HS-5 (cell line): ENCODE measurements at regions not wholly inside any gene's neighbourhood (a gene's known extent, or its start where the extent isn't known, plus 50 kb on each side); places are given as distances from the start of the nearest gene placed in this dataset.
"Not testable (repeated sequence)": the region's sequence is repeated elsewhere in the genome, so short reads cannot be mapped to it uniquely, and the experiment has no call there.

Source experiments
- DNase-seq: peaks from one replicate; pipeline ENCODE4 v3.0.0-alpha.2; 2012; ENCODE audit warnings: low read depth

- no peak for DNase-seq
These were observed 893.8 kb upstream of the INTU start for GRCh38 chr4:126738926-126739325.

DNA sequence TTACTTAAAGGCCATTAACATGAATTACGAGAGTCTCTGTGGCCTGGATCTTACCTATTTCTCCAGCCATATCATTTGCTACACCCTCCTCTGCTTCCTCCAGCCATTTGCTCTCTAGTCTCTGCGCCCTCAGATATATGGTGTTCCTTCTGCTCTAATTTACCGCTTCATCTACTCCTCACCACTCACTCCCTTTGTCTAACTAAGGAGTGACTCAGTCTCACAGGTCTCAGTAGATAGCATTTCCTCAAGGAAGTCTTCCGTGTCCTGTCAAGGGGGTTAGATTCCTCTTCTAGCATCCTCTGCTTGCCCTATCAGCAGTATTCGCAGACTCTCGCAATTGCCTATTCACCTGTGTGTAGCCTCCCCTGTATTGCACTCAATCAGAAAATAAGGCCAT is 892.1 kb upstream of the INTU start:
- DNase-seq = no peak

GRCh38 chr4:126742048-126742447 is 890.7 kb upstream of the INTU start:
- no peak for DNase-seq

GRCh38 chr4:126742885-126743284 is 889.9 kb upstream of the INTU start:
- no peak for DNase-seq

GRCh38 chr4:126748736-126749135 is 884.0 kb upstream of the INTU start:
- no peak for DNase-seq

DNA sequence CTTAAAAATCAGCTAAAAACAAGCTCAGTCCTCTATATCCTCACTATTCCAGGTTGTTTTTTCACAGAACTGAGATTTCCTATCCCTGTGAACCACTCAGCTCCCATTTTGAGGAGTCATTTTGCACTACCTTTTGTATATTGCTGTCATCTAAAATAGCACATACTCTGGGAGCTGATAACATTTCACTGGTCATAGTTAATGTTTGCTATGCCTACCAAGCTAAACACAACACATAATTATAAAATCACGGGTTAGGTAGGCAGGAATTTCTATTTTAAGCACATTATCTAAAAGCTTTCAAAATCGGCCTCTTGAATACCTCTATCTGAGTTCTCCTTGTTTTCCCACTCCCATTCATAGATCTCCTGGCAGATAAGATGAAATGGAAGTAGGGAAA is 882.0 kb upstream of the INTU start:
- DNase-seq = no peak

DNA sequence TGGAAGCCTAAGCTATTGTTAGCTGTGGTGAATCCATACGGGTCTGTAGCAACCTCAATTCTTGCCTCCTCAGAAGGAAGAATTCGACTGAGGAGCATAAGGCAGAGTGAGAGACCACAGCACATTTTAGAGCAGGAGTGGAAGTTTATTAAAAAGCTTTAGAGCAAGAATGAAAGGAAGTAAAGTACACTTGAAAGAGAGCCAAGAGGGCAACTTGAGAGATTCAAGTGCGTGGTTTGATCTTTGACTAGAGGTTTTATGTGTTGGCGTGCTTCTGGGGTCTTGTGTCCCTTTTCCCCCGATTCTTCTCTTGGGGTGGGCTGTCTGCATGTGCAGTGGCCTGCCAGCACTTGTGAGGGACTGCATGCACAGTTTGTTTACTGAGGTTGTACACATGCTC is 880.6 kb upstream of the INTU start:
- DNase-seq = no peak

GRCh38 chr4:126752702-126753101 is 880.1 kb upstream of the INTU start:
- DNase-seq = no peak

GRCh38 chr4:126753592-126753991 is 879.2 kb upstream of the INTU start:
- no peak for DNase-seq

- no peak for DNase-seq
These were observed 877.3 kb upstream of the INTU start for GRCh38 chr4:126755506-126755905.

GRCh38 chr4:126756050-126756829 is 876.5 kb upstream of the INTU start:
- DNase-seq = no peak

- DNase-seq = no peak
These were observed 875.5 kb upstream of the INTU start for GRCh38 chr4:126757219-126757618.

GRCh38 chr4:126758493-126758892 is 874.3 kb upstream of the INTU start:
- DNase-seq = no peak

- no peak for DNase-seq
These were observed 870.7 kb upstream of the INTU start for GRCh38 chr4:126761947-126762662.

DNA sequence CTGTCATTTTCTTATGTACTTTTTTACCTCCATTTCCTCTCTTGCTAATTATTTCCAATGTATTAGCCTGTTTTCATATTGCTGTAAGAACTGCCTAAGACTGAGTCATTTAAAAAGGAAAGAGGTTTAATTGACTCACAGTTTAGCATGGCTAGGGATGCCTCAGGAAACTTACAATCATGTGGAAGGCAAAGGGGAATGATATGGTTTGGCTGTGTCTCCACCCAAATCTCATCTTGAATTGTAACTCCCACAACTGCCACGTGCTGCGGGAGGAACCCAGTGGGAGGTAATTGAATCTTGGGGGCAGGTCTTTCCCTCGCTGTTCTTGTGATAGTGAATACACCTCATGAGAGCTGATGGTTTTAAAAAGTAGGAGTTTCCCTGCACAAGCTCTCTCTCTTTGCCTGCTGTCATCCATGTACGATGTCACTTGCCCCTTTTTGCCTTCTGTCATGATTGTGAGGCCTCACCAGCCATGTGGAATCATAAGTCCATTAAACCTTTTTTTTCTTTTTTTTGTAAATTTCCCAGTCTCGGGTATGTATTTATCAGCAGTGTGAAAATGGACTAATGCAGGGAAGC is 870.0 kb upstream of the INTU start:
- no peak for DNase-seq

DNA sequence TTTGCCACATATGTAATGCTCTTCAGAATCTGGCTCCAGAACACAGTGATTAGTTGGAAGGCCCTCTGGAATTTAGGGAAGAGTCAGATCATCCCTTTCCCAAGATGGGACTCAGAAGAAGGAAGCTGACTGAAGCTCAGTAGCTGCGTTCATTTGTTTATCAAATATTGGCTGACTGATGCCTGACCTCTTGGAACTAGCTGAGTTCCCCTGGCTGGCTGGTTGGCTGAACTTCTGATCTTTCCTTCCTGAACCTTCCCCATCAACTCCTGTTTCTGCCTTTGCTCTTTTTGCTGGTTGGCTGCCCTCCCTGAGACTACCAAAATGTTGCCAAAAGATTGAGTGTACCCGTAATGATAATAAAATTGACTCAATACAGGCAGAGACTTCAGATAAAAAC is 866.5 kb upstream of the INTU start:
- no peak for DNase-seq

DNA sequence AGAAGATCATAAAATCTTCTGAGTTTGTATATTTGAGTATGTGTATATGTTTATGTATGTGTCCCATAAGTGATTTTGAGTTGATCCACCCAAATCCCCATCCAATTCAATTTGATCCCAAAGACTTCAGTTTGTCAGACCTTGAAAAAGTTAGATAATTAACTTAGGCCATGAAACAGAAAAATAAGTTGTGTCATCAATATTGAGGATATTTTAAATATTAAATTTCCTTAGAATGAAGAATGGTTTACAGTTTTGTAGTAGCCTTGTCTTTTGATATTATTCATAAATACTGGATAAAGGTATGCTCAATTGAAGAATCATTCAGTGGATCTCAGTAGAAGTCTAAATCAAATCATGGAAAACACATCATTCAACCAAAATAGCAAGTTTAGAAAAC is 864.4 kb upstream of the INTU start:
- no peak for DNase-seq

- not testable (repeated sequence) for DNase-seq
These were observed 861.8 kb upstream of the INTU start for GRCh38 chr4:126770811-126771553.

- not testable (repeated sequence) for DNase-seq
These were observed 861.1 kb upstream of the INTU start for GRCh38 chr4:126771618-126772017.

DNA sequence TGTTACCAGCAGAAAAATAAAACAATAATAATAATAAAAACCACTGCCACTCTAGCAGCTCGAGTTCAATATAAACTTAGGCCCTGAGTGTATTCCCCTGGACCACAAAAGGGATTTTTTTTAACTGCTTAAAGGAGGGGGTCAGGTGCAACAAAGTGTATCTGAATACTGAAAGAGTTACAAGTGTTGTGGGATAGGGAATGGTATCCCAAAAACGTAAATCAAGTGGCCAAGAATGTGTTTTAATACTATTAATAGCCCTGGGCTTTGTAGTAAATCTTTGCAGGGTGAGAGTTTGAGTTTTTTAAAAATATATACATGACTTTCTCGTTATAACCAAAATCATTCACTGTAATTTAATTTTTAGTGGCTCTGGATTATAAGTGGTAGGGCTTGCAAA is 860.1 kb upstream of the INTU start:
- DNase-seq = no peak

DNA sequence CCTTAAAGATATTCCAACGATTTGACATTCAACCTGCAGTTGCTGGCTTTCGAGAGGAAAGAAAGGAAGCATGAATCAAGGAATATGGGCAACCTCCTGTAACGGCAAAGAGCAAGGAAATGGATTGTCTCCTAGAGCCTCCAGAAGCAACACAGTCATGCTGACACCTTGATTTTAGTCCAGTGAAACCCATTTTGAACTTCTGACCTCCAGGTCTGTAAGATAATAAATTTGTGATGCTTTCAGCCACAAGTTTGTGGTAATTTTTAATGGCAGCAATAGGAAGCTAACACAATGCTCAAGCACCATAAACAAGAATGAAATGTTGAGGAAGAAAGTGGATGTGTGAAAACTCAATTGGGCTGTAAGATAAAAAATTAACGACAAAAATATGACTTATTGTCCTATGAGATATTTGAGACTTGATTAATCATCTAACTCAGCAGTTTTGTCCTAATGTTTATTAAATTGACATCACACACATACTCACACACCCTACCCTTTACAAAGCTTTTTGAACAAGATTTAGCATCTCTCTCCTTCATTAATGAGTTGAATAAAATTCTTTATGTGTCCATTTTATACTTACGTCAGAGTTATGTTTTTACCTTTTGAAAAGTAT is 857.2 kb upstream of the INTU start:
- DNase-seq = no peak

GRCh38 chr4:126776361-126776760 is 856.4 kb upstream of the INTU start:
- DNase-seq = no peak
